GM18870 (cell line): ENCODE measurements at regions not wholly inside any gene's neighbourhood (a gene's known extent, or its start where the extent isn't known, plus 50 kb on each side); places are given as distances from the start of the nearest gene placed in this dataset.

ENCODE experiments used
- ATAC-seq: cut with Tn5 transposase; IDR thresholded peaks from one replicate; pipeline ENCODE4 v1.9.1; 2021; ENCODE audit warnings: moderate library complexity; ENCODE audit not compliant: unreplicated experiment

GRCh38 chr4:11900359-11900758 lies 471.7 kb upstream of the HS3ST1 start:
- no peak for ATAC-seq

GRCh38 chr4:11898796-11899195 lies 470.1 kb upstream of the HS3ST1 start:
- no peak for ATAC-seq

GRCh38 chr4:11895766-11896165 lies 467.1 kb upstream of the HS3ST1 start:
- ATAC-seq = no peak

GRCh38 chr4:11894977-11895376 lies 466.3 kb upstream of the HS3ST1 start:
- no peak for ATAC-seq

GRCh38 chr4:11894221-11894620 lies 465.5 kb upstream of the HS3ST1 start:
- ATAC-seq = no peak

- no peak for ATAC-seq
Observed at GRCh38 chr4:11889099-11889498, 460.4 kb upstream of the HS3ST1 start.

- ATAC-seq = no peak
Observed at GRCh38 chr4:11881947-11882346, 453.3 kb upstream of the HS3ST1 start.

GRCh38 chr4:11881364-11881763 lies 452.7 kb upstream of the HS3ST1 start:
- no peak for ATAC-seq

GRCh38 chr4:11878241-11878640 lies 449.5 kb upstream of the HS3ST1 start:
- ATAC-seq = no peak

GRCh38 chr4:11876104-11876503 lies 447.4 kb upstream of the HS3ST1 start:
- ATAC-seq = no peak

GRCh38 chr4:11869191-11869870 lies 440.6 kb upstream of the HS3ST1 start:
- ATAC-seq = no peak

GRCh38 chr4:11866391-11866790 lies 437.7 kb upstream of the HS3ST1 start:
- ATAC-seq = no peak

- no peak for ATAC-seq
Observed at GRCh38 chr4:11860996-11861395, 432.3 kb upstream of the HS3ST1 start.

GRCh38 chr4:11857881-11858280 lies 429.2 kb upstream of the HS3ST1 start:
- no peak for ATAC-seq

- ATAC-seq = no peak
Observed at GRCh38 chr4:11847167-11847566, 418.5 kb upstream of the HS3ST1 start.

- no peak for ATAC-seq
Observed at GRCh38 chr4:11843927-11844326, 415.2 kb upstream of the HS3ST1 start.

GRCh38 chr4:11843340-11843739 lies 414.6 kb upstream of the HS3ST1 start:
- no peak for ATAC-seq

GRCh38 chr4:11842620-11843263 lies 414.0 kb upstream of the HS3ST1 start:
- no peak for ATAC-seq

GRCh38 chr4:11839889-11840288 lies 411.2 kb upstream of the HS3ST1 start:
- ATAC-seq = no peak

- no peak for ATAC-seq
Observed at GRCh38 chr4:11831739-11832138, 403.0 kb upstream of the HS3ST1 start.

- ATAC-seq = no peak
Observed at GRCh38 chr4:11824566-11824965, 395.9 kb upstream of the HS3ST1 start.

GRCh38 chr4:11821772-11822430 lies 393.2 kb upstream of the HS3ST1 start:
- no peak for ATAC-seq
